Keratinocyte (primary cell): ENCODE measurements at regions not wholly inside any gene's neighbourhood (a gene's known extent, or its start where the extent isn't known, plus 50 kb on each side); places are given as distances from the start of the nearest gene placed in this dataset.

Experiments
- DNase-seq: peaks from one replicate; pipeline ENCODE4 v3.0.0-alpha.2; 2011; ENCODE audit warnings: low read depth, missing footprints, low spot score
- FAIRE-seq: peaks from 2 replicates; lab custom pipeline; 2011; peaks lifted over from hg19 to GRCh38; lab: Jason Lieb, UNC
- H2AFZ ChIP-seq: 2 replicates; pipeline ENCODE4 v1.6.0; 2012; ENCODE audit warnings: low read length, control low read depth, inconsistent platforms; ENCODE audit not compliant: control insufficient read depth
- H3K27ac ChIP-seq: 2 replicates; pipeline ENCODE4 v1.5.1; 2011; ENCODE audit warnings: low read length; ENCODE audit not compliant: control insufficient read depth, insufficient read depth
- H3K27me3 ChIP-seq: 3 replicates; pipeline ENCODE4 v1.6.0; 2011; ENCODE audit warnings: low read length; ENCODE audit not compliant: control insufficient read depth, insufficient read depth; ENCODE audit errors: extremely low read depth
- H3K36me3 ChIP-seq, 2 experiments: 2 replicates in 1 of 2; 3 replicates in 1 of 2; pipeline ENCODE4 v1.5.1; 2011; ENCODE audit warnings: low read length in 2 of 2, mild to moderate bottlenecking in 1 of 2; ENCODE audit not compliant: control insufficient read depth in 2 of 2, insufficient read depth in 2 of 2; ENCODE audit errors: extremely low read depth in 1 of 2
- H3K4me1 ChIP-seq: 3 replicates; pipeline ENCODE4 v1.5.1; 2011; ENCODE audit warnings: low read length; ENCODE audit not compliant: control insufficient read depth, insufficient read depth; ENCODE audit errors: extremely low read depth
- H3K4me2 ChIP-seq: 3 replicates; pipeline ENCODE4 v1.6.0; 2011; ENCODE audit warnings: low read depth, low read length; ENCODE audit not compliant: control insufficient read depth, insufficient read depth; ENCODE audit errors: extremely low read depth
- H3K4me3 ChIP-seq, 3 experiments: fragments of 200-600 bp in 1 of 3; sonication (generic) in 1 of 3; 2 replicates in 2 of 3; 3 replicates in 1 of 3; pipeline ENCODE4 v1.5.1; 2011 to 2016; ENCODE audit warnings: low read length in 3 of 3, mild to moderate bottlenecking in 3 of 3, control low read depth in 2 of 3, inconsistent platforms in 1 of 3, low read depth in 1 of 3, mixed read lengths in 1 of 3, mixed run types in 1 of 3, moderate library complexity in 1 of 3; ENCODE audit not compliant: control insufficient read depth in 2 of 3, insufficient read depth in 2 of 3; ENCODE audit errors: extremely low read depth in 1 of 3
- H3K79me2 ChIP-seq: 2 replicates; pipeline ENCODE4 v1.6.0; 2012; ENCODE audit warnings: low read length; ENCODE audit not compliant: control insufficient read depth, insufficient read depth
- H3K9ac ChIP-seq: 3 replicates; pipeline ENCODE4 v1.6.0; 2011; ENCODE audit warnings: low read length; ENCODE audit not compliant: control insufficient read depth, insufficient read depth; ENCODE audit errors: extremely low read depth
- H3K9me1 ChIP-seq: 3 replicates; pipeline ENCODE4 v1.6.0; 2011; ENCODE audit warnings: low read length; ENCODE audit not compliant: control insufficient read depth, insufficient read depth; ENCODE audit errors: extremely low read depth
- H3K9me3 ChIP-seq: 2 replicates; pipeline ENCODE4 v1.5.1; 2012; ENCODE audit warnings: low read depth, low read length; ENCODE audit not compliant: control insufficient read depth
- H4K20me1 ChIP-seq: 3 replicates; pipeline ENCODE4 v1.6.0; 2011; ENCODE audit warnings: low read length; ENCODE audit not compliant: control insufficient read depth, insufficient read depth; ENCODE audit errors: extremely low read depth
- EZH2 ChIP-seq: IDR thresholded peaks from one replicate; pipeline ENCODE4 v1.6.1; 2012; ENCODE audit warnings: inconsistent platforms, mild to moderate bottlenecking, low read length, moderate library complexity
- dilution Hi-C: fragments of 300-500 bp; cut with MboI; formaldehyde crosslinking; loops from one replicate; pipeline ENCODE4 v1.7.0; 2020; ENCODE audit warnings: low sequenced_read_pairs; ENCODE audit not compliant: extremely low pct_ligation_motif_present
- TF ChIP-seq, protein P1 (sequence below), 3 experiments: IDR thresholded peaks in 1 of 3; conservative IDR thresholded peaks in 1 of 3; optimal IDR thresholded peaks in 1 of 3; 2 replicates in 2 of 3; 3 replicates in 1 of 3; pipeline versions ENCODE3 to v1.5.1; 2011; ENCODE audit warnings: low read length in 3 of 3, mild to moderate bottlenecking in 3 of 3, moderate library complexity in 2 of 3, control low read depth in 1 of 3, inconsistent platforms in 1 of 3; ENCODE audit not compliant: insufficient read depth in 2 of 3; ENCODE audit errors: extremely low read depth in 1 of 3

- Histone ChIP-seq H3K79me2 (no peaks in the 10 kb centered on the region), H3K9ac (no peak overlapping the region), H2AFZ (no peak overlapping the region), H3K36me3 (no peaks in the 10 kb centered on the region), H3K4me1 (no peaks in the 10 kb centered on the region), H3K27me3 (no peaks in the 10 kb centered on the region), H4K20me1 (no peaks in the 10 kb centered on the region), H3K4me3 (no peak overlapping the region), H3K27ac (no peak overlapping the region), H3K9me3 (no peaks in the 10 kb centered on the region), H3K9me1 (no peaks in the 10 kb centered on the region), H3K4me2 (no peak overlapping the region)
- FAIRE-seq (no peak), DNase-seq (no peak)
- no peak for TF ChIP-seq EZH2
- TF ChIP-seq, protein P1, sequence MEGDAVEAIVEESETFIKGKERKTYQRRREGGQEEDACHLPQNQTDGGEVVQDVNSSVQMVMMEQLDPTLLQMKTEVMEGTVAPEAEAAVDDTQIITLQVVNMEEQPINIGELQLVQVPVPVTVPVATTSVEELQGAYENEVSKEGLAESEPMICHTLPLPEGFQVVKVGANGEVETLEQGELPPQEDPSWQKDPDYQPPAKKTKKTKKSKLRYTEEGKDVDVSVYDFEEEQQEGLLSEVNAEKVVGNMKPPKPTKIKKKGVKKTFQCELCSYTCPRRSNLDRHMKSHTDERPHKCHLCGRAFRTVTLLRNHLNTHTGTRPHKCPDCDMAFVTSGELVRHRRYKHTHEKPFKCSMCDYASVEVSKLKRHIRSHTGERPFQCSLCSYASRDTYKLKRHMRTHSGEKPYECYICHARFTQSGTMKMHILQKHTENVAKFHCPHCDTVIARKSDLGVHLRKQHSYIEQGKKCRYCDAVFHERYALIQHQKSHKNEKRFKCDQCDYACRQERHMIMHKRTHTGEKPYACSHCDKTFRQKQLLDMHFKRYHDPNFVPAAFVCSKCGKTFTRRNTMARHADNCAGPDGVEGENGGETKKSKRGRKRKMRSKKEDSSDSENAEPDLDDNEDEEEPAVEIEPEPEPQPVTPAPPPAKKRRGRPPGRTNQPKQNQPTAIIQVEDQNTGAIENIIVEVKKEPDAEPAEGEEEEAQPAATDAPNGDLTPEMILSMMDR (optimal IDR thresholded peaks at IDR 0.05 in 1 of 3, IDR thresholded peaks at IDR 0.05 in 1 of 3, conservative IDR thresholded peaks at IDR 0.05 in 1 of 3; ENCODE audit: extremely low read depth in 1 of 3, insufficient read depth in 2 of 3, low read length in 3 of 3) = no peak
- dilution Hi-C loops = no loop called here
These were observed 273.7 kb upstream of the PKDCC start for GRCh38 chr2:41774011-41774605.

DNA sequence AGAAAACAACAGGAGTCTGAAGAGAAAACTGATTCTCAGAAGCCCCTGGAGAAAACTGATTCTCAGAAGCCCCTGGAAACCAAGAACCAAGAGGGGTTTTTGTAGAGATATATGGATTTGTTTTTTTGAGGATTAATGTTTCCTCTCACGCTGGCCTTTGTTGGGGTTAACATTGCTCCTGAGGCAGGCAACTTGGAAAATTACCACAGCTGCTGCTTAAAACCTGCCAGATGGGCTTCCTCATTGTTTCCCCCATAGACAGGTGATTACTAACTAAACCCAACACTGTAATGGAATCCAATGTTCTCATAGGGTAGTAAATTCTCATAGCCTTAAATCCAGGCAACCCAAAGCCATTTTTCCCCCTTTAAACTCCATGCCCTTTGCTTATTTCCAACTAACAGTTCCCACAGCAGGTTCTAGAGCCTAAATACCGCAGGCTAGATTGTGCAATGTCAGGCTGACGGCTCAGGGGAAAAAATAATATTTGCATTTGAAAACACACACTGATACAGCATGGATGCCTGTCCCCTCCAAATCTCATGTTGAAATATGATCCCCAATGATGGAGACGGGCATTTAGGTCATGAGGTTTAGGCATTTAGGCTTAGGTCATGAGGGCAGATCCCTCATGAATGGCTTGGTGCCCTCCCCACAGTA is 272.3 kb upstream of the PKDCC start:
- no peak overlapping the region for H3K4me2 ChIP-seq
- H3K27me3 ChIP-seq = no peaks in the 10 kb centered on the region
- no peak for DNase-seq
- H3K79me2 ChIP-seq = no peaks in the 10 kb centered on the region
- no peak for FAIRE-seq
- H3K27ac ChIP-seq = no peak overlapping the region
- no peaks in the 10 kb centered on the region for H3K9me3 ChIP-seq
- H3K9ac ChIP-seq = no peak overlapping the region
- no peak for TF ChIP-seq EZH2
- TF ChIP-seq, protein P1 (optimal IDR thresholded peaks at IDR 0.05 in 1 of 3, IDR thresholded peaks at IDR 0.05 in 1 of 3, conservative IDR thresholded peaks at IDR 0.05 in 1 of 3; ENCODE audit: extremely low read depth in 1 of 3, insufficient read depth in 2 of 3, low read length in 3 of 3) = no peak
- no peak overlapping the region for H3K4me3 ChIP-seq
- dilution Hi-C loops = no loop called here
- H3K4me1 ChIP-seq = no peaks in the 10 kb centered on the region
- no peaks in the 10 kb centered on the region for H4K20me1 ChIP-seq
- H3K36me3 ChIP-seq = no peaks in the 10 kb centered on the region
- H2AFZ ChIP-seq = no peak overlapping the region
- no peaks in the 10 kb centered on the region for H3K9me1 ChIP-seq
